Forelimb muscle (tissue), 1 donor: ENCODE measurements at regions not wholly inside any gene's neighbourhood (a gene's known extent, or its start where the extent isn't known, plus 50 kb on each side); places are given as distances from the start of the nearest gene placed in this dataset.

Experiments
- DNase-seq: peaks from one replicate; pipeline ENCODE4 v3.0.0-alpha.2; 2013; ENCODE audit warnings: low read depth

GRCh38 chr11:119491753-119492510, 69.0 kb upstream of the THY1 start:
- no peak for DNase-seq

DNA sequence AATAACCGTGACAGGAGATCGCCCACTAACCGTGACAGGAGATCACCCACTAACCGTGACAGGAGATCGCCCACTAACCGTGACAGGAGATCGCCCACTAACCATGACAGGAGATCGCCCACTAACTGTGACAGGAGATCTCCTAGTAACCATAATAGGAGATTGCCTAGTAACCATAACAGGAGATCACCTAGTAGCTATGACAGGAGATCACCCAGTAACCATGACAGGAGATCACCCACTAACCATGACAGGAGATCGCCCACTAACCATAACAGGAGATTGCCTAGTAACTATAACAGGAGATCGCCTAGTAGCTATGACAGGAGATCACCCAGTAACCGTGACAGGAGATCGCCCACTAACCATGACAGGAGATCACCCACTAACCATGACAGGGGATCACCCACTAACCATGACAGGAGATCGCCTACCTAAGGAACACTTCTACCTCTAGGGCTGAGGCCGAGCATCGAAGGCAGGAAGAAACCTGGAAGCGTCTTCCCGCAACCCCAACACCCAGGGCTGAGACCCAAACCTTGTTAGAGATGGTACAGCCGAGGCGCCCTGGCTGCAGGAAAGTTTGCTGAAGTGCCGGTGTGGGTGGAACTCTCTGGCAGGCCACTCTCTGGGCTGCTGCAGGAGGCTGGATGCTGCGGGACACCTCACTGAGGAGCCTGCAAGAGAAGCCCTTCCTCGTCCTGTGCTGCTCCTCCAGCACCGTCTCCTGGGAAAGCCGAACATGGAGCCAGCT, 67.5 kb upstream of the THY1 start:
- DNase-seq: no peak

DNA sequence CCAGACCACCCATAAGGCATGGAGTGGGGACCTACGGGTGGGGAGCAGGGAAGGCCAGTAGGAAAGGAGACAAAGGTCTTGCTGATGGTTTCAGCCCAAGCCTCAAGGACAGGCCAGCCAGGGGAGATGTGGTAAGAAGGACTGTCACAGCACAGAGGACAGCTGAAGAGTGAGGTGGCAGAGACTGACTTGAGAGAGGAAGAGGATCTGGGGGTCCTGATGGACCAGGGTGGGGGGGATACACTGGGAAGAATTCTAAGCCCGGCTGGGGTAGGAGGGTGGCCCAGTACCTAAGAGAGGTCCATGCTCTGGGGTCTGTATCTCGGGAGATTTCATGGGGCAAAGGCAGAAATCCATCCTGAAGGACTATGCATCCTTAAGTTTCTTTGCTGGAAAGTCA, 66.1 kb upstream of the THY1 start:
- no peak for DNase-seq

DNA sequence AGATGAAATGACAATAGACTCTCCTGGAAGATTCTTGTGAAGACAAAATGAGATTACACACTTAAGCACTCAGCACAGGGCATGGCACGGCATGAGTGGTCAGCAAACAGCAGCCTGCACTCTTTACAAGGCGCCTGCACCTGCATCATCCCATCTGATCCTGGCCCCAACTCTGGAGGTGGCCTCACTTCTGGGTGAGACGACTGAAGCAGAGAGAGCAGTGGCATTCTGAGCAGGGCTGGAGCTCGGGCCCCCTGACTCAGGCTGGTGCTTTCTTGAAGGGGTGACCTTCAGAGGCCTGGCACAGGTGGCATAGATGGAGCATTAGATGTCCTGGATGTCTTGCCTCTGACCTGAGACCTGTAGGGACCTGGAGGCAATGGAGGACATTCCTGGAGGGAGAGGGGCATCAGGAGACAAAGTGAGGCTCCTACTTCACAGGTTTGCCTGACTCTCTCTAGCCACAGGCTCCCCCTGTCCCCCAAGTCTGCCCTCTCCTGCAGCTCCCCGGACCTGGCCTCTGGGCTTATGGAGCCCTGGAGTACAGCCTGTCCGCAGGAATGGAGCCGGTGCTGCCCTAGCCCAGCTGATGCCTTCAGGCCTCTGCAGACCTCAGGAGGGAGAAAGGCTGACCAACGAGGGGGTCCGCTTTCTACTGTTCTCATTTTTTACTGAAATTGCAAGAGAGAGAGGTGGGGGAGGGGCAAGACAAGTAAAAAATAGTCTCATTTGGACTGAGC, 65.5 kb upstream of the THY1 start:
- no peak for DNase-seq

- DNase-seq: no peak
These were observed 63.8 kb upstream of the THY1 start for GRCh38 chr11:119486691-119487259.

- no peak for DNase-seq
These were observed 63.0 kb upstream of the THY1 start for GRCh38 chr11:119486016-119486415.

- no peak for DNase-seq
These were observed 62.0 kb upstream of the THY1 start for GRCh38 chr11:119484741-119485605.

DNA sequence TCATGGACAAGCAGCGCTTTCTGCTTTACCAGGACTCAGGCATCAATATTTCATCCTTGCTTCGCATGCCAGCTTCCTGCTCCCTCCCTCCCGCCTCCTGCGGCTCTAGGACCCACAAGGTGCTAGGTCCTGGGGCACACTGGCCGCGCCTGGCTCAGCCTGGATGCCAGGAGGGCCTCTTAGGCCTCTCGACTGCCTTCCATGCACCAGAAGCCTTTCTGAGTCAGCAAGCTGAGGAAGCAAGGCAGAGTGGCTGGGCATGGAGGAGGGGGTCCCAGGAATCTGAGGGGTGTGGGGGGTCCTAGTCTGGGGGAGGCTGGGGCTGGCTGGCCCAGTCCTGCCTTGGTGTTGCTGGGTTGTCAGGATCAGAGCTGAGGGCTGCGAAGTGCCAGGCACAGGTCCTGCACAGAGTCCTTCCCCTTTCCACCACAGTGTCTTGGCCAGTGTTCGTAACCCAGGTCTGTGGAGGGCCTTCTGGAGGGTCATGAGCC, 61.0 kb upstream of the THY1 start:
- no peak for DNase-seq

DNA sequence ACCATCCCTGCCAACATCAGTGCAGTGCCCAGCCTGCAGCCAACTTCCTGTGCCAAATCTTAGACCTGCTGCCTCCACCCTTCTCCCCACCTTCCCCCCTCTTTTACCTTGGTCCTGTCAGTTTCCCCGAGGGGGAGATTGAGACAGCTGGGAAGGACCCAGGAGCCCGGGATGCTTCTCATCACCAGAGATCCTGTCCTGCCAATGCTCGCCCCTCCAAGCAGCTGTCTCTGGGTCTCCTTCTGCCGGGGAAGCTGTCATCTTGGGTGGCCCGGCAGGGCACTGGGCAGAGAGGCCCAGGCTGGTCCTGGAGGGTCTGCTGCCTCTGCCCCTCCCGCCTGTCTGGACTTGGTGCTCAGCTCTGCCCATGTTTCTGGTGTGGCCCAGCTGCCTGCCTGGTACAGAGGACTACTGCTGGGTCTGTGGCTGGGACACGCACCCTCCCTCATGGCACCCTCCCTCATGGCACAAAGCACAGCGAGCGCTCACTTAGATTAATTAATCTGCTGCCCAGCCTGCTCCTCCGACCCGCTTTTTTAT, 60.4 kb upstream of the THY1 start:
- DNase-seq: no peak

GRCh38 chr11:119482521-119483011, 59.6 kb upstream of the THY1 start:
- DNase-seq: no peak

GRCh38 chr11:119481667-119482400, 58.9 kb upstream of the THY1 start:
- no peak for DNase-seq

- DNase-seq: no peak
These were observed 58.2 kb upstream of the THY1 start for GRCh38 chr11:119481021-119481666.

DNA sequence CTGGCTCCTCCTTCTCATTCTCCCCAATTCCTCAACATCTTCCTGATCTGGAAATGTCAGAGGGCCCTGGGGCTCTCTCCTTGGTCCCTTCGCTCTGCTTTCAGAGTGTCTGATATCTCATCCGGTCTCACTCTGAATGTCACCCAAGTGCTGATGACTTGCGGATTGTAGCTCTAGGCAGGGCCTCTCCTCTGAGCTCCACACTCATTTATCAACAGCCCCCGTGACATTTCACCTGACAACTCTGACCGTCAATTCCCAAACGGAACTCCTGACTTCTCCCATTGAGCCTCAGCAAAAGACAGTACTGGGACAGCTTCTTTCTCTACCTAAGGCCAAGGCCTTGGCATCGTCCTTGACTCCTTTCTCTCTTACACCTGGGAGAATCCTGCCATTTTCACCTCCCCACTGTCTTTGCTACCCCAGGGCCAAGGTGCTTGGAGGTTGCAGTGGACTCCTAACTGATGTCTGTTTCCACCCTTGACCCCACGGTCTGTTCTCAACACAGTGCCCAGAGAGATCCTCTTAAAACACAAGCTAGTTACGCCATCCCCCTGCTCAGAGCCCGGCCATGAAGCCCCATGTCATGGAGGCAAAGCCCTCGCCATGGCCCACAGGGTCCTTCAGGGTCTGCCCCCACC, 57.5 kb upstream of the THY1 start:
- no peak for DNase-seq

DNA sequence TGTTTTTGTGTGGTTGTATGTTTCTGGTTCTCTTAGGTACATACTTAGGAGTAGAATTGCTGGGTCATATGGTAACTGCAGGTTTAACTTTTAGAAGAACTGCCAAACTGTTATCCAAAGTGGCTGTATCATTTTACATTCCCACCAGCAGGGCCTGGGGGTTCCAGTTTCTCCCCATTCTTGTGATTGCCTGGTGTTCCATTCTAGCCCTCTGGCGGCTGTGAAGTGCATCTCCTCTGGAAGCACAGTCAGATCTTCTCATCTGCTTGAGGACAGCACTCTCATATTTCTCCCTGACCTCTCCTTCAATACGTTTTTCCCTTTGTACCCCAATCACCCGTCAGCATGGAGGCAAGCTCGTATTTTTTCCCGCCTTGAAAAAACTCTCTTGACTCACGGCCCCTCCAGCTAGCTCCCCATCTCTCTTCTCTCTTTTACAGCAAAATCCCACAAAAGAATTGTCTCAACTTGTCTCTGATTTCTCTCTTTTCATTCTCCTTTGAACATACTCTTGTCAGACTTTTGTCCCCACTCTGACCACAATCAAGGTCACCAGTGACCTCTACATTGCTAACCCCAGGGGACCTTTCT, 56.8 kb upstream of the THY1 start:
- DNase-seq: no peak

DNA sequence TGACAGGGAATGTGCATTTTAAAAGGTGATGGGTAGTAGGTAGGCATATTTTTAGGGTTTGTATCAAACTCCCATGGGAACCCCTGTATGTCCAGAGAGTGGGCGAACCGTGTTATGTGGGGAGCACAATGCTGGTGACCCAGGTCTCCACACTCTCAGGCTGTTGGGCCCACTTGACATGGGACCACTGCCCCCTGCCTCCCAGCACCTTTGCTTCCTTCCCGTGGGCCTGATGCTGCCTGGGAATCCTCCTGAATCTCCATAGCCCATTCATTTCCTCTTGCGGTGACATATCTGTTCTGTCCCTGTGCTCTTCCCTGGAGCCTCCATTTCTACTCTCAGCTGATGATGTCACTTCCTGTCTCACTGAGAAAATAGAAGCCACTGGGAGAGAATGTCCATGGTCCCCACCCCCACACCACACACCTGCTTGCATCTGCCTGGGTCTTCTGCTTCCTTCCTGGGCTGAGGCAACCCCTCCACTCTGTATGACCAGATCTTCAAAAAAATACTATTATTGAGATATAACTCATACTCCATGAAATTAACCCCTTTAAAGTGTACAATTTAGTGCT, 55.8 kb upstream of the THY1 start:
- DNase-seq: no peak

DNA sequence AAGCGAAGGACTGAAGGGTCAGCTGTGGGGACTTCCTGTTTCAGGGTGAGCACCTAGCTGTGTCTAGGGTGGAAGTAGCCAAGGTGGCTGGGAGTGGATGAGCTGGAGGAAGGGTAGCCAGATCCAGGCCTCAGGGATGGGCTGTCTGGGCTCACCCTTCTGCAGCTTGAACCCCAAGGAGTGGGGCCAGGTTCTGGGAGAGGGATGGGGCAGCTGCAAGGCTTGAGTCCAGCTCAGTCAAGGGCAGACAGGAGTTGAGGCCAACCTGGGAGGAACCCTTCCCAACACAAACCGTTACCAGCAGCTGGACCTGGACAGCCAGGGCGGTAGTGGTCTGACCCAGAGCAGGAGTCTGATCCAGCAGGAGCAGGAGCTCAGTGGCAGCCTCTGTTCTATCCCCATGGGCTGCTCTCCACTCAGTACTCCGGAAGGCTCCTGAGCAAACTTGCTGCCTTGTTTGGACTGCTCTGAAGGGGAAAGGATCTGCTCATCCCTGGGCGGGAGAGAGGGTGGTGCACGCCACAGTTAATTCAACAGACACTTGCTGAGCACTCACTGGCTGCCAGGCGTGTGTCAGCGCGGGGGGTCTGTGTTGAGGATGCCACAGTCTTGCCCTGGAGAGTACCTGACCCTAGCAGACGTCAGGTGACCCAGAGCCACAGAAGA, 53.8 kb upstream of the THY1 start:
- no peak for DNase-seq

DNA sequence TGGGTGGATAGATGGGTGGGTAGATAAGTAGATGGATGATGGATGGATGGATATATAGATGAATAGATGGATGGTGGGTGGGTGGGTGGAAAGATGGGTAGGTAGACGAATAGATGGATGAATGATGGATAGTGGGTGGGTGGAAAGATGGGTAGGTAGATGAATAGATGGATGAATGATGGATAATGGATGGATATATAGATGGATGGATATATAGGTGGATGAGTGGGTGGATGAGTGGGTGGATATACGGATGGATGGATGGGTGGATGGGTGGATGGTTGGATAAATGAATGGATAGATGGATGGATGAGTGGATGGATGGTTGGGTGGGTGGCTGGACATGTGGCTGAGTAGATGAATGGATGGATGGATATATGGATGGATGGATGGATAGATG, 53.1 kb upstream of the THY1 start:
- DNase-seq: no peak
